Hepatocyte (in vitro differentiated cells): ENCODE measurements at regions not wholly inside any gene's neighbourhood (a gene's known extent, or its start where the extent isn't known, plus 50 kb on each side); places are given as distances from the start of the nearest gene placed in this dataset.

Experiments
- EZH2 ChIP-seq: fragments of 200-600 bp; sonication (generic); IDR thresholded peaks from 2 replicates; pipeline ENCODE4 v1.6.1; 2016; ENCODE audit warnings: antibody characterized with exemption, mild to moderate bottlenecking, borderline replicate concordance
- EZH2phosphoT487 ChIP-seq: fragments of 200-600 bp; sonication (generic); IDR thresholded peaks from one replicate; pipeline ENCODE4 v1.6.1; 2018; ENCODE audit warnings: antibody characterized with exemption, mild to moderate bottlenecking, low read depth, moderate library complexity; ENCODE audit not compliant: unreplicated experiment, severe bottlenecking
- TF ChIP-seq, protein P1 (sequence below): fragments of 200-600 bp; sonication (generic); IDR thresholded peaks from 2 replicates; pipeline ENCODE4 v1.5.1; 2016; ENCODE audit warnings: antibody characterized with exemption, mild to moderate bottlenecking; ENCODE audit not compliant: poor library complexity

DNA sequence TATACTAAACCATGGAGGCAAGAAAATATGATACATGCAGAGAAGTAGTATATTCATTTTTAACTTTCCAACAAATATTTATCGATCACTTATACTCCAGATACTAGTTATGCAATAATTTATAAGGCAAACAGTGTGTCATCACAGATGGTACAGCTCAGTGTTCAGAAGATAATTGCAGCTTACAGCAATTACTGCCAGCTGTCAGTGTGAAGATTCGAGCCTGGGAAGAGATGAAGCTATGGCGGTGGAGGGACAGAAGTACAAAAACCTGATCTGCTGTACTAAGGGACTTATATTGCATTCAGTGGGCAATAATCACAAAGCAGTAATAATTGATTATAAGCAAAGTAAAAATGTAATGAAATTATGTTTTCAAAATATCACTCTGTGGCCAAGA lies 170.6 kb upstream of the EPHA3 start:
- TF ChIP-seq EZH2 (no peak), EZH2phosphoT487 (no peak)
- TF ChIP-seq, protein P1, sequence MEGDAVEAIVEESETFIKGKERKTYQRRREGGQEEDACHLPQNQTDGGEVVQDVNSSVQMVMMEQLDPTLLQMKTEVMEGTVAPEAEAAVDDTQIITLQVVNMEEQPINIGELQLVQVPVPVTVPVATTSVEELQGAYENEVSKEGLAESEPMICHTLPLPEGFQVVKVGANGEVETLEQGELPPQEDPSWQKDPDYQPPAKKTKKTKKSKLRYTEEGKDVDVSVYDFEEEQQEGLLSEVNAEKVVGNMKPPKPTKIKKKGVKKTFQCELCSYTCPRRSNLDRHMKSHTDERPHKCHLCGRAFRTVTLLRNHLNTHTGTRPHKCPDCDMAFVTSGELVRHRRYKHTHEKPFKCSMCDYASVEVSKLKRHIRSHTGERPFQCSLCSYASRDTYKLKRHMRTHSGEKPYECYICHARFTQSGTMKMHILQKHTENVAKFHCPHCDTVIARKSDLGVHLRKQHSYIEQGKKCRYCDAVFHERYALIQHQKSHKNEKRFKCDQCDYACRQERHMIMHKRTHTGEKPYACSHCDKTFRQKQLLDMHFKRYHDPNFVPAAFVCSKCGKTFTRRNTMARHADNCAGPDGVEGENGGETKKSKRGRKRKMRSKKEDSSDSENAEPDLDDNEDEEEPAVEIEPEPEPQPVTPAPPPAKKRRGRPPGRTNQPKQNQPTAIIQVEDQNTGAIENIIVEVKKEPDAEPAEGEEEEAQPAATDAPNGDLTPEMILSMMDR, result no peak
